ENCODE measurements at regions not wholly inside any gene's neighbourhood (a gene's known extent, or its start where the extent isn't known, plus 50 kb on each side); places are given as distances from the start of the nearest gene placed in this dataset.
"Not testable (repeated sequence)": the region's sequence is repeated elsewhere in the genome, so short reads cannot be mapped to it uniquely, and the experiment has no call there.

DNA sequence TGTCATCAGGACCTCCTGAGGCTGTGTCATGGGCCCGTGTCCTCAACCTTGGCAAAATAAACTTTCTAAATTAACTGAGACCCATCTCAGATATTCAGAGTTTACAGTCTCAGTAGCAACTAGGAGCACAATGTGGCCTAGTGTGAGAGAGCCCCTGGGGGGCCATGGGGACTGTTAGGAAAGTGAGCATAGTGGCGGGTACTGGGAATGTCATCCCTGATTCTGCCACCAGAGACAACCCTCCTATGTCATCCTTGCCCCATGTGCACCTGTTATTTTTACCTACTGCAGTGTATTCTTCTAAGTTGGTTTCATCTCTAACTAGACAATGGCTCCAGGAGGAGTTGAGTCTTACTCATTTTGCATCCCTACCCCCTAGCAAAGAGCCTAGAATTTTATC, 78.6 kb downstream of the CCDC71L start:
- TF ChIP-seq, protein P1, sequence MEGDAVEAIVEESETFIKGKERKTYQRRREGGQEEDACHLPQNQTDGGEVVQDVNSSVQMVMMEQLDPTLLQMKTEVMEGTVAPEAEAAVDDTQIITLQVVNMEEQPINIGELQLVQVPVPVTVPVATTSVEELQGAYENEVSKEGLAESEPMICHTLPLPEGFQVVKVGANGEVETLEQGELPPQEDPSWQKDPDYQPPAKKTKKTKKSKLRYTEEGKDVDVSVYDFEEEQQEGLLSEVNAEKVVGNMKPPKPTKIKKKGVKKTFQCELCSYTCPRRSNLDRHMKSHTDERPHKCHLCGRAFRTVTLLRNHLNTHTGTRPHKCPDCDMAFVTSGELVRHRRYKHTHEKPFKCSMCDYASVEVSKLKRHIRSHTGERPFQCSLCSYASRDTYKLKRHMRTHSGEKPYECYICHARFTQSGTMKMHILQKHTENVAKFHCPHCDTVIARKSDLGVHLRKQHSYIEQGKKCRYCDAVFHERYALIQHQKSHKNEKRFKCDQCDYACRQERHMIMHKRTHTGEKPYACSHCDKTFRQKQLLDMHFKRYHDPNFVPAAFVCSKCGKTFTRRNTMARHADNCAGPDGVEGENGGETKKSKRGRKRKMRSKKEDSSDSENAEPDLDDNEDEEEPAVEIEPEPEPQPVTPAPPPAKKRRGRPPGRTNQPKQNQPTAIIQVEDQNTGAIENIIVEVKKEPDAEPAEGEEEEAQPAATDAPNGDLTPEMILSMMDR (IDR thresholded peaks at IDR 0.05): no peak
- Histone ChIP-seq H3K4me1 (ENCODE audit: control insufficient read depth, insufficient read depth, low read length) (no peaks in the 10 kb centered on the region), H3K27me3 (ENCODE audit: control insufficient read depth, insufficient read depth, low read length) (no peaks in the 10 kb centered on the region), H3K36me3 (ENCODE audit: control insufficient read depth, insufficient read depth, low read length) (no peaks in the 10 kb centered on the region), H3K27ac (ENCODE audit: low read length) (no peak overlapping the region), H3K4me3 (ENCODE audit: low read length) (no peak overlapping the region), H3K9me3 (ENCODE audit: control insufficient read depth, insufficient read depth, low read length) (no peaks in the 10 kb centered on the region)
- 79% methylated on average over 2 of the region's 2 CpGs for WGBS (ENCODE audit: insufficient coverage)
- DNase-seq (no peak), ATAC-seq (no peak)
- Mint-ChIP-seq H3K36me3 (no peaks in the 10 kb centered on the region), H3K4me1 (no peaks in the 10 kb centered on the region), H3K9me3 (no peaks in the 10 kb centered on the region), H3K27me3 (ENCODE audit: low read depth in 2 of 2) (peaks cover 6 to 27% of the 10 kb centered on the region in 2 donors), H3K4me3 (no peak overlapping the region), H3K27ac (no peak overlapping the region)
- intact Hi-C loops (cut with micrococcal nuclease): no loop called here

DNA sequence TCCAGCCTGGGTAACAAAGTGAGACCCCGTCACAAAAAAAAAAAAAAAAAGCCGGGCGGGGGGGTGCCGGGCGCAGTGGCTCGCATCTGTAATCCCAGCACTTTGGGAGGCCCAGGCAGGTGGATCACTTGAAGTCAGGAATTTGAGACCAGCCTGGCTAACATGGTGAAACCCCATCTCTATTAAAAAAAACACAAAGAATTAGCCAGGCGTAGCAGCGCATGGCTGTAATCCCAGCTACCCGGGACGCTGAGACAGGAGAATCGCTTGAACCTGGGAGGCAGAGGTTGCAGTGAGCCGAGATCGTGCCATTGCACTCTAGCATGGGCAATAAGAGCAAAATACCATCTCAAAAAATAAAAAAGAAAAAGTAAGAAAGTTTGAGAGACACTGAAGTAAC, 81.9 kb downstream of the CCDC71L start:
- H3K4me1 Mint-ChIP-seq; ATAC-seq; H3K9me3 Mint-ChIP-seq; H3K9me3 ChIP-seq (ENCODE audit: control insufficient read depth, insufficient read depth, low read length); H3K27ac Mint-ChIP-seq; H3K4me3 Mint-ChIP-seq; DNase-seq; intact Hi-C loops (cut with micrococcal nuclease); H3K36me3 Mint-ChIP-seq; H3K27ac ChIP-seq (ENCODE audit: low read length); H3K4me1 ChIP-seq (ENCODE audit: control insufficient read depth, insufficient read depth, low read length); H3K36me3 ChIP-seq (ENCODE audit: control insufficient read depth, insufficient read depth, low read length); H3K4me3 ChIP-seq (ENCODE audit: low read length); H3K27me3 ChIP-seq (ENCODE audit: control insufficient read depth, insufficient read depth, low read length): not testable (repeated sequence)
- peaks cover 0 to 19% of the 10 kb centered on the region in 2 donors for H3K27me3 Mint-ChIP-seq (ENCODE audit: low read depth in 2 of 2)
- 95% methylated on average over 12 of the region's 13 CpGs for WGBS (ENCODE audit: insufficient coverage)

- no peaks in the 10 kb centered on the region for H3K36me3 Mint-ChIP-seq
- no peak overlapping the region for H3K27ac Mint-ChIP-seq
- TF ChIP-seq, protein P1 (IDR thresholded peaks at IDR 0.05): no peak
- no peaks in the 10 kb centered on the region for H3K9me3 Mint-ChIP-seq
- no peaks in the 10 kb centered on the region for H3K4me1 Mint-ChIP-seq
- no peaks in the 10 kb centered on the region for H3K36me3 ChIP-seq (ENCODE audit: control insufficient read depth, insufficient read depth, low read length)
- H3K4me1 ChIP-seq (ENCODE audit: control insufficient read depth, insufficient read depth, low read length): no peaks in the 10 kb centered on the region
- intact Hi-C loops (cut with micrococcal nuclease): no loop called here
- H3K9me3 ChIP-seq (ENCODE audit: control insufficient read depth, insufficient read depth, low read length): no peaks in the 10 kb centered on the region
- ATAC-seq (no peak), DNase-seq (no peak)
- no peak overlapping the region for H3K4me3 Mint-ChIP-seq
- H3K27ac ChIP-seq (ENCODE audit: low read length): no peak overlapping the region
- WGBS (ENCODE audit: insufficient coverage): 83% methylated on average over 6 of the region's 6 CpGs
- peaks cover 14 to 15% of the 10 kb centered on the region in 2 donors for H3K27me3 Mint-ChIP-seq (ENCODE audit: low read depth in 2 of 2)
- H3K4me3 ChIP-seq (ENCODE audit: low read length): no peak overlapping the region
- no peaks in the 10 kb centered on the region for H3K27me3 ChIP-seq (ENCODE audit: control insufficient read depth, insufficient read depth, low read length)
Measured at GRCh38 chr7:106575138-106575823, 85.7 kb downstream of the CCDC71L start.

DNA sequence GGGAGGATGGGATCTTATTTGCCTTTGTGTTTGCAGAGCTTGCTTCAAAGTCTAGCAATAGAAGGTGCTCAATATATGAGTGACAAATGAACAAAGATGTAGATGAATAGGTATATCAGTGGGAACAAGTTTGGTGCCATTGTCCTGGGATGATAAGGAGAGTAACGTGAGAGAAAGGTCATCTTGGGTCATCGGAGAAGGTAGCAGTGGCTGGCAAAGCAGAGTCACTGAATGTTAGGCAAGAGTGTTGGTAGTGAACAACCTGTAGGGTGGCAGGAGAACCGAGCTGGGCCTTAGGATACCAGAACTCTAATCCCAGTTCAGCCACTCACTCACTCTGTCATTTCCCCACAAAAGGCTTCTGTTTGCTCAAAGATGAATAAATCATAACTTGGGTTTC, 87.2 kb downstream of the CCDC71L start:
- Mint-ChIP-seq H3K36me3 (no peaks in the 10 kb centered on the region), H3K27ac (no peak overlapping the region), H3K4me3 (no peak overlapping the region), H3K4me1 (no peaks in the 10 kb centered on the region), H3K9me3 (no peaks in the 10 kb centered on the region), H3K27me3 (ENCODE audit: low read depth in 2 of 2) (peaks cover 14 to 15% of the 10 kb centered on the region in 2 donors)
- no peaks in the 10 kb centered on the region for H3K27me3 ChIP-seq (ENCODE audit: control insufficient read depth, insufficient read depth, low read length)
- H3K9me3 ChIP-seq (ENCODE audit: control insufficient read depth, insufficient read depth, low read length): no peaks in the 10 kb centered on the region
- intact Hi-C loops (cut with micrococcal nuclease): no loop called here
- no peak for ATAC-seq
- no peak overlapping the region for H3K4me3 ChIP-seq (ENCODE audit: low read length)
- no peak overlapping the region for H3K27ac ChIP-seq (ENCODE audit: low read length)
- TF ChIP-seq, protein P1 (IDR thresholded peaks at IDR 0.05): no peak
- H3K36me3 ChIP-seq (ENCODE audit: control insufficient read depth, insufficient read depth, low read length): no peaks in the 10 kb centered on the region
- no peaks in the 10 kb centered on the region for H3K4me1 ChIP-seq (ENCODE audit: control insufficient read depth, insufficient read depth, low read length)
- WGBS (ENCODE audit: insufficient coverage): 74% methylated on average over 3 of the region's 3 CpGs
- no peak for DNase-seq
